ENCODE measurements at regions not wholly inside any gene's neighbourhood (a gene's known extent, or its start where the extent isn't known, plus 50 kb on each side); places are given as distances from the start of the nearest gene placed in this dataset.

- Histone ChIP-seq H3K4me1 (ENCODE audit: control insufficient read depth, insufficient read depth, low read depth, low read length) (no peaks in the 10 kb centered on the region), H4K91ac (ENCODE audit: low read length) (no peak overlapping the region), H3K18ac (ENCODE audit: low read depth in 1 of 2, low read length in 2 of 2) (no peak overlapping the region), H2BK15ac (ENCODE audit: low read depth, poor library complexity, severe bottlenecking) (no peak overlapping the region), H3K27ac (ENCODE audit: low read length, poor library complexity, severe bottlenecking) (no peak overlapping the region), H3K27me3 (ENCODE audit: control insufficient read depth in 1 of 2, insufficient read depth in 1 of 2, low read length in 2 of 2) (no peaks in the 10 kb centered on the region), H4K8ac (ENCODE audit: low read length) (no peak overlapping the region), H2BK12ac (ENCODE audit: low read length in 2 of 2) (no peak overlapping the region), H3K9ac (ENCODE audit: low read length) (no peak overlapping the region), H3K79me1 (replicated peaks; ENCODE audit: low read length, poor library complexity, severe bottlenecking) (no peaks in the 10 kb centered on the region), H3K4ac (ENCODE audit: low read depth in 1 of 2, low read length in 2 of 2) (no peak overlapping the region), H3K9me3 (ENCODE audit: control insufficient read depth, low read length) (no peaks in the 10 kb centered on the region), H3K14ac (ENCODE audit: low read length in 2 of 2) (no peak overlapping the region), H2AFZ (ENCODE audit: low read depth, low read length) (no peak overlapping the region), H2AK5ac (ENCODE audit: low read length, severe bottlenecking) (no peak overlapping the region), H2BK5ac (ENCODE audit: low read depth, low read length, poor library complexity, severe bottlenecking) (no peak overlapping the region), H2BK120ac (ENCODE audit: low read depth, low read length) (no peak overlapping the region), H3K4me2 (ENCODE audit: low read length, poor library complexity, severe bottlenecking) (no peak overlapping the region), H3K23ac (ENCODE audit: low read length in 2 of 2) (no peak overlapping the region), H3K4me3 (ENCODE audit: insufficient read depth in 1 of 2, low read depth in 1 of 2, low read length in 2 of 2) (no peak overlapping the region), H3K36me3 (ENCODE audit: control insufficient read depth in 1 of 2, insufficient read depth in 2 of 2, low read depth in 1 of 2, low read length in 2 of 2) (no peaks in the 10 kb centered on the region)
- WGBS = no CpG with 5 or more reads among the region's 5 CpGs
- DNase-seq = no peak
These were observed 803.1 kb downstream of the SATB2 start for GRCh38 chr2:198654646-198655045.

GRCh38 chr2:198653311-198653710 is 804.4 kb downstream of the SATB2 start:
- no peaks in the 10 kb centered on the region for H3K4me1 ChIP-seq (ENCODE audit: control insufficient read depth, insufficient read depth, low read depth, low read length)
- H3K27me3 ChIP-seq (ENCODE audit: control insufficient read depth in 1 of 2, insufficient read depth in 1 of 2, low read length in 2 of 2) = no peaks in the 10 kb centered on the region
- H4K91ac ChIP-seq (ENCODE audit: low read length) = no peak overlapping the region
- H2BK5ac ChIP-seq (ENCODE audit: low read depth, low read length, poor library complexity, severe bottlenecking) = no peak overlapping the region
- no peaks in the 10 kb centered on the region for H3K79me1 ChIP-seq (replicated peaks; ENCODE audit: low read length, poor library complexity, severe bottlenecking)
- H3K4me2 ChIP-seq (ENCODE audit: low read length, poor library complexity, severe bottlenecking) = no peak overlapping the region
- no peak overlapping the region for H3K14ac ChIP-seq (ENCODE audit: low read length in 2 of 2)
- H3K18ac ChIP-seq (ENCODE audit: low read depth in 1 of 2, low read length in 2 of 2) = no peak overlapping the region
- H3K4me3 ChIP-seq (ENCODE audit: insufficient read depth in 1 of 2, low read depth in 1 of 2, low read length in 2 of 2) = no peak overlapping the region
- no peak overlapping the region for H3K27ac ChIP-seq (ENCODE audit: low read length, poor library complexity, severe bottlenecking)
- H2BK15ac ChIP-seq (ENCODE audit: low read depth, poor library complexity, severe bottlenecking) = no peak overlapping the region
- H2AK5ac ChIP-seq (ENCODE audit: low read length, severe bottlenecking) = no peak overlapping the region
- no peaks in the 10 kb centered on the region for H3K9me3 ChIP-seq (ENCODE audit: control insufficient read depth, low read length)
- H4K8ac ChIP-seq (ENCODE audit: low read length) = no peak overlapping the region
- no peaks in the 10 kb centered on the region for H3K36me3 ChIP-seq (ENCODE audit: control insufficient read depth in 1 of 2, insufficient read depth in 2 of 2, low read depth in 1 of 2, low read length in 2 of 2)
- no peak overlapping the region for H2BK12ac ChIP-seq (ENCODE audit: low read length in 2 of 2)
- DNase-seq = no peak
- no peak overlapping the region for H3K23ac ChIP-seq (ENCODE audit: low read length in 2 of 2)
- H2BK120ac ChIP-seq (ENCODE audit: low read depth, low read length) = no peak overlapping the region
- no peak overlapping the region for H3K4ac ChIP-seq (ENCODE audit: low read depth in 1 of 2, low read length in 2 of 2)
- H3K9ac ChIP-seq (ENCODE audit: low read length) = no peak overlapping the region
- 51% methylated on average over 1 of the region's 2 CpGs for WGBS
- H2AFZ ChIP-seq (ENCODE audit: low read depth, low read length) = no peak overlapping the region

- no peak overlapping the region for H2BK15ac ChIP-seq (ENCODE audit: low read depth, poor library complexity, severe bottlenecking)
- H3K4me2 ChIP-seq (ENCODE audit: low read length, poor library complexity, severe bottlenecking) = no peak overlapping the region
- H3K9ac ChIP-seq (ENCODE audit: low read length) = no peak overlapping the region
- H3K23ac ChIP-seq (ENCODE audit: low read length in 2 of 2) = no peak overlapping the region
- no peak overlapping the region for H2AFZ ChIP-seq (ENCODE audit: low read depth, low read length)
- no peak overlapping the region for H2BK5ac ChIP-seq (ENCODE audit: low read depth, low read length, poor library complexity, severe bottlenecking)
- DNase-seq = no peak
- no peak overlapping the region for H3K4me3 ChIP-seq (ENCODE audit: insufficient read depth in 1 of 2, low read depth in 1 of 2, low read length in 2 of 2)
- no CpG with 5 or more reads among the region's 1 CpG for WGBS
- no peaks in the 10 kb centered on the region for H3K36me3 ChIP-seq (ENCODE audit: control insufficient read depth in 1 of 2, insufficient read depth in 2 of 2, low read depth in 1 of 2, low read length in 2 of 2)
- no peak overlapping the region for H2BK120ac ChIP-seq (ENCODE audit: low read depth, low read length)
- no peak overlapping the region for H3K27ac ChIP-seq (ENCODE audit: low read length, poor library complexity, severe bottlenecking)
- H3K27me3 ChIP-seq (ENCODE audit: control insufficient read depth in 1 of 2, insufficient read depth in 1 of 2, low read length in 2 of 2) = no peaks in the 10 kb centered on the region
- H2BK12ac ChIP-seq (ENCODE audit: low read length in 2 of 2) = no peak overlapping the region
- no peak overlapping the region for H4K8ac ChIP-seq (ENCODE audit: low read length)
- no peak overlapping the region for H2AK5ac ChIP-seq (ENCODE audit: low read length, severe bottlenecking)
- H3K9me3 ChIP-seq (ENCODE audit: control insufficient read depth, low read length) = no peaks in the 10 kb centered on the region
- H4K91ac ChIP-seq (ENCODE audit: low read length) = no peak overlapping the region
- H3K79me1 ChIP-seq (replicated peaks; ENCODE audit: low read length, poor library complexity, severe bottlenecking) = no peaks in the 10 kb centered on the region
- no peak overlapping the region for H3K18ac ChIP-seq (ENCODE audit: low read depth in 1 of 2, low read length in 2 of 2)
- no peak overlapping the region for H3K14ac ChIP-seq (ENCODE audit: low read length in 2 of 2)
- H3K4me1 ChIP-seq (ENCODE audit: control insufficient read depth, insufficient read depth, low read depth, low read length) = no peaks in the 10 kb centered on the region
- no peak overlapping the region for H3K4ac ChIP-seq (ENCODE audit: low read depth in 1 of 2, low read length in 2 of 2)
These were observed 805.3 kb downstream of the SATB2 start for GRCh38 chr2:198652461-198652860.

GRCh38 chr2:198645816-198646215 is 811.9 kb downstream of the SATB2 start:
- H4K91ac ChIP-seq (ENCODE audit: low read length) = no peak overlapping the region

More at GRCh38 chr2:198645816-198646215, 811.9 kb downstream of the SATB2 start:
- Histone ChIP-seq H3K9me3 (ENCODE audit: control insufficient read depth, low read length) (no peaks in the 10 kb centered on the region), H2BK15ac (ENCODE audit: low read depth, poor library complexity, severe bottlenecking) (no peak overlapping the region), H2BK5ac (ENCODE audit: low read depth, low read length, poor library complexity, severe bottlenecking) (no peak overlapping the region), H2AK5ac (ENCODE audit: low read length, severe bottlenecking) (no peak overlapping the region), H3K14ac (ENCODE audit: low read length in 2 of 2) (no peak overlapping the region), H3K79me1 (replicated peaks; ENCODE audit: low read length, poor library complexity, severe bottlenecking) (no peaks in the 10 kb centered on the region), H2BK12ac (ENCODE audit: low read length in 2 of 2) (no peak overlapping the region), H3K4me1 (ENCODE audit: control insufficient read depth, insufficient read depth, low read depth, low read length) (no peaks in the 10 kb centered on the region), H3K27me3 (ENCODE audit: control insufficient read depth in 1 of 2, insufficient read depth in 1 of 2, low read length in 2 of 2) (no peaks in the 10 kb centered on the region), H3K4me3 (ENCODE audit: insufficient read depth in 1 of 2, low read depth in 1 of 2, low read length in 2 of 2) (no peak overlapping the region), H3K4ac (ENCODE audit: low read depth in 1 of 2, low read length in 2 of 2) (no peak overlapping the region), H3K27ac (ENCODE audit: low read length, poor library complexity, severe bottlenecking) (no peak overlapping the region), H3K36me3 (ENCODE audit: control insufficient read depth in 1 of 2, insufficient read depth in 2 of 2, low read depth in 1 of 2, low read length in 2 of 2) (no peaks in the 10 kb centered on the region), H2BK120ac (ENCODE audit: low read depth, low read length) (no peak overlapping the region), H3K9ac (ENCODE audit: low read length) (no peak overlapping the region), H2AFZ (ENCODE audit: low read depth, low read length) (no peak overlapping the region), H3K4me2 (ENCODE audit: low read length, poor library complexity, severe bottlenecking) (no peak overlapping the region), H3K23ac (ENCODE audit: low read length in 2 of 2) (no peak overlapping the region), H3K18ac (ENCODE audit: low read depth in 1 of 2, low read length in 2 of 2) (no peak overlapping the region), H4K8ac (ENCODE audit: low read length) (no peak overlapping the region)
- DNase-seq = no peak
- 99% methylated on average over 4 of the region's 4 CpGs for WGBS
